ENCODE measurements at regions not wholly inside any gene's neighbourhood (a gene's known extent, or its start where the extent isn't known, plus 50 kb on each side); places are given as distances from the start of the nearest gene placed in this dataset.

GRCh38 chr14:84084056-84084630 is 1445.8 kb upstream of the FLRT2 start:
- TF ChIP-seq CTCF (IDR thresholded peaks at IDR 0.05; ENCODE audit: poor library complexity, severe bottlenecking) (no peak), EZH2 (IDR thresholded peaks at IDR 0.05; ENCODE audit: borderline replicate concordance, insufficient read depth, low read length, poor library complexity, severe bottlenecking) (no peak), POLR2AphosphoS5 (IDR thresholded peaks at IDR 0.05) (no peak), SMC3 (conservative IDR thresholded peaks at IDR 0.05; ENCODE audit: poor library complexity) (no peak), REST (IDR thresholded peaks at IDR 0.05; ENCODE audit: borderline replicate concordance) (no peak)
